ENCODE measurements at regions not wholly inside any gene's neighbourhood (a gene's known extent, or its start where the extent isn't known, plus 50 kb on each side); places are given as distances from the start of the nearest gene placed in this dataset.

GRCh38 chr6:74607468-74607867 lies 598.4 kb downstream of the COL12A1 start:
- peaks cover 91% of the 10 kb centered on the region for H3K4me1 Mint-ChIP-seq (ENCODE audit: low read depth)
- H3K4me3 Mint-ChIP-seq (ENCODE audit: unreplicated experiment), result no peak overlapping the region
- H3K36me3 Mint-ChIP-seq (ENCODE audit: low read depth), result no peaks in the 10 kb centered on the region
- H3K27me3 Mint-ChIP-seq (ENCODE audit: low read depth), result no peaks in the 10 kb centered on the region
- DNase-seq (ENCODE audit: low spot score), result no peak
- H3K9me3 Mint-ChIP-seq (ENCODE audit: low read depth), result peaks cover 6% of the 10 kb centered on the region
- no peak for TF ChIP-seq CTCF (IDR thresholded peaks at IDR 0.05)
- H3K27ac Mint-ChIP-seq (ENCODE audit: unreplicated experiment), result peak overlapping the region; percentile 83

- TF ChIP-seq CTCF (IDR thresholded peaks at IDR 0.05), result no peak
- Mint-ChIP-seq H3K36me3 (ENCODE audit: low read depth) (no peaks in the 10 kb centered on the region), H3K4me3 (ENCODE audit: unreplicated experiment) (no peak overlapping the region), H3K27ac (ENCODE audit: unreplicated experiment) (peak overlapping the region; percentile 83), H3K4me1 (ENCODE audit: low read depth) (peaks cover 92% of the 10 kb centered on the region), H3K9me3 (ENCODE audit: low read depth) (peaks cover 6% of the 10 kb centered on the region), H3K27me3 (ENCODE audit: low read depth) (no peaks in the 10 kb centered on the region)
- no peak for DNase-seq (ENCODE audit: low spot score)
Observed at GRCh38 chr6:74606582-74607071, 599.2 kb downstream of the COL12A1 start.

GRCh38 chr6:74605922-74606581 lies 599.8 kb downstream of the COL12A1 start:
- peaks cover 6% of the 10 kb centered on the region for H3K9me3 Mint-ChIP-seq (ENCODE audit: low read depth)
- H3K4me3 Mint-ChIP-seq (ENCODE audit: unreplicated experiment), result no peak overlapping the region
- H3K36me3 Mint-ChIP-seq (ENCODE audit: low read depth), result no peaks in the 10 kb centered on the region
- DNase-seq (ENCODE audit: low spot score), result no peak
- no peaks in the 10 kb centered on the region for H3K27me3 Mint-ChIP-seq (ENCODE audit: low read depth)
- TF ChIP-seq CTCF (IDR thresholded peaks at IDR 0.05), result no peak
- peak overlapping the region; percentile 83 for H3K27ac Mint-ChIP-seq (ENCODE audit: unreplicated experiment)
- peaks cover 93% of the 10 kb centered on the region for H3K4me1 Mint-ChIP-seq (ENCODE audit: low read depth)

- H3K4me1 Mint-ChIP-seq (ENCODE audit: low read depth), result peaks cover 83% of the 10 kb centered on the region
Observed at GRCh38 chr6:74604279-74604678, 601.6 kb downstream of the COL12A1 start.

More at GRCh38 chr6:74604279-74604678, 601.6 kb downstream of the COL12A1 start:
- Mint-ChIP-seq H3K9me3 (ENCODE audit: low read depth) (peaks cover 8% of the 10 kb centered on the region), H3K27ac (ENCODE audit: unreplicated experiment) (no peak overlapping the region), H3K36me3 (ENCODE audit: low read depth) (no peaks in the 10 kb centered on the region), H3K4me3 (ENCODE audit: unreplicated experiment) (no peak overlapping the region), H3K27me3 (ENCODE audit: low read depth) (no peaks in the 10 kb centered on the region)
- TF ChIP-seq CTCF (IDR thresholded peaks at IDR 0.05), result no peak
- DNase-seq (ENCODE audit: low spot score), result no peak

Data from chondrocyte (in vitro differentiated cells).